ENCODE measurements at regions not wholly inside any gene's neighbourhood (a gene's known extent, or its start where the extent isn't known, plus 50 kb on each side); places are given as distances from the start of the nearest gene placed in this dataset.

DNA sequence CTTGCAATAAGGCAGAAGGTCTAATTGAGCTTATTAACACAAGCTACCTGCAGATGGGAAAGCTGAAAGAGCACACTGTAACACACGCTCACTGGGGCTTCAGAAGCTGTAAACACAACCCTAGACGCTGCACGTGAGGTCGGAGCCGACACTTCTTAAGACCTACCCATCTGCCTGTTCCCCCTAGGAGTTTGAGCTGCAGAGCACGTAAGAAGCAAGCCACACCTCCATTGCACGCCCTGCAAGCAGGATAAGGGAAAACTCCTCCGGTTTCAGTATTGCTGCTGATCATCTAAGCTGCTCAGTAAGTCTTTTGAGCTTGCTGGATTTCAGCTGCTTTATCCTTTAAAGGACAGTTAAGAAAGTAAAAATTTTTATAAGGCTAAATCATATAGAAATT, 244.0 kb upstream of the ZWINT start:
- TF ChIP-seq NFYB (IDR thresholded peaks at IDR 0.05; ENCODE audit: insufficient read depth, low read depth, low read length) (no peak), SREBF2 (IDR thresholded peaks at IDR 0.05; ENCODE audit: low read length) (no peak), BMI1 (IDR thresholded peaks at IDR 0.05; ENCODE audit: borderline replicate concordance) (no peak)

Measured in GM12878 (cell line).